Stomach (tissue), 4 donors: ENCODE measurements at regions not wholly inside any gene's neighbourhood (a gene's known extent, or its start where the extent isn't known, plus 50 kb on each side); places are given as distances from the start of the nearest gene placed in this dataset.
"Not testable (repeated sequence)": the region's sequence is repeated elsewhere in the genome, so short reads cannot be mapped to it uniquely, and the experiment has no call there.

Source experiments
- EP300 ChIP-seq: sonication (generic); formaldehyde crosslinking; IDR thresholded peaks from one replicate; pipeline ENCODE4 v1.6.1; 2017; ENCODE audit warnings: antibody characterized with exemption
- POLR2A ChIP-seq, 4 donors: fragments of 450-650 bp; IDR thresholded peaks; one replicate each; pipeline ENCODE4 v1.6.1; 2016; ENCODE audit warnings: antibody characterized with exemption in 4 of 4, control low read depth in 2 of 4, mild to moderate bottlenecking in 1 of 4, moderate library complexity in 1 of 4
- POLR2AphosphoS5 ChIP-seq, 3 donors: sonication (generic); formaldehyde crosslinking; IDR thresholded peaks; one replicate each; pipeline ENCODE4 v1.6.1; 2016; ENCODE audit warnings: antibody characterized with exemption in 3 of 3
- TF ChIP-seq, protein P1 (sequence below), 7 experiments: fragments of 450-650 bp in 4 of 7; fragments of 200-600 bp in 3 of 7; sonication (generic) in 3 of 7; IDR thresholded peaks; one replicate each; pipeline ENCODE4 v1.5.1; 2016 to 2019; ENCODE audit warnings: antibody characterized with exemption in 7 of 7, control low read depth in 2 of 7, mild to moderate bottlenecking in 1 of 7

DNA sequence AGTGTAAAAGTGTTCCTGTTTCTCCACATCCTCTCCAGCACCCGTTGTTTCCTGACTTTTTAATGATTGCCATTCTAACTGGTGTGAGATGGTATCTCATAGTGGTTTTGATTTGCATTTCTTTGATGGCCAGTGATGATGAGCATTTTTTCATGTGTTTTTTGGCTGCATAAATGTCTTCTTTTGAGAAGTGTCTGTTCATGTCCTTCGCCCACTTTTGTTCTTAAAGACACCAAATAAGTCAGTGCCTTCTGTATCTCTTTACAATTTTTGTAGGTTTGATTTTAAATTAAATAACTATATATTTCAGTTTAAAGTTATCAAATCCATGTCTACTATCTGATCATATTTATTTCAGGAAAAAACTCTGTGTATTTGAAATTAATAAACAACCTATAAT, 202.4 kb upstream of the ZNF322 start:
- TF ChIP-seq, protein P1, sequence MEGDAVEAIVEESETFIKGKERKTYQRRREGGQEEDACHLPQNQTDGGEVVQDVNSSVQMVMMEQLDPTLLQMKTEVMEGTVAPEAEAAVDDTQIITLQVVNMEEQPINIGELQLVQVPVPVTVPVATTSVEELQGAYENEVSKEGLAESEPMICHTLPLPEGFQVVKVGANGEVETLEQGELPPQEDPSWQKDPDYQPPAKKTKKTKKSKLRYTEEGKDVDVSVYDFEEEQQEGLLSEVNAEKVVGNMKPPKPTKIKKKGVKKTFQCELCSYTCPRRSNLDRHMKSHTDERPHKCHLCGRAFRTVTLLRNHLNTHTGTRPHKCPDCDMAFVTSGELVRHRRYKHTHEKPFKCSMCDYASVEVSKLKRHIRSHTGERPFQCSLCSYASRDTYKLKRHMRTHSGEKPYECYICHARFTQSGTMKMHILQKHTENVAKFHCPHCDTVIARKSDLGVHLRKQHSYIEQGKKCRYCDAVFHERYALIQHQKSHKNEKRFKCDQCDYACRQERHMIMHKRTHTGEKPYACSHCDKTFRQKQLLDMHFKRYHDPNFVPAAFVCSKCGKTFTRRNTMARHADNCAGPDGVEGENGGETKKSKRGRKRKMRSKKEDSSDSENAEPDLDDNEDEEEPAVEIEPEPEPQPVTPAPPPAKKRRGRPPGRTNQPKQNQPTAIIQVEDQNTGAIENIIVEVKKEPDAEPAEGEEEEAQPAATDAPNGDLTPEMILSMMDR (IDR thresholded peaks at IDR 0.05), result not testable (repeated sequence)
- TF ChIP-seq POLR2AphosphoS5 (IDR thresholded peaks at IDR 0.05); POLR2A (IDR thresholded peaks at IDR 0.05); EP300: not testable (repeated sequence)
